Vagina (tissue), 2 donors: ENCODE measurements at regions not wholly inside any gene's neighbourhood (a gene's known extent, or its start where the extent isn't known, plus 50 kb on each side); places are given as distances from the start of the nearest gene placed in this dataset.

Experiments used
- DNase-seq, 2 donors: peaks; one replicate each; pipeline ENCODE4 v3.0.0-alpha.2; 2017; ENCODE audit errors: extremely low spot score in 2 of 2
- H3K27ac ChIP-seq: fragments of 200-600 bp; sonication (generic); one replicate; pipeline ENCODE4 v1.5.1; 2019
- H3K27me3 ChIP-seq: fragments of 200-600 bp; sonication (generic); one replicate; pipeline ENCODE4 v1.5.1; 2019
- H3K36me3 ChIP-seq, 2 donors: fragments of 200-600 bp; sonication (generic); one replicate each; pipeline ENCODE4 v1.5.1; 2017 to 2019
- H3K4me1 ChIP-seq: fragments of 200-600 bp; sonication (generic); one replicate; pipeline ENCODE4 v1.5.1; 2019
- H3K4me3 ChIP-seq, 2 donors: fragments of 200-600 bp; sonication (generic); 1 replicate in 1 of 2; 2 replicates in 1 of 2; pipeline ENCODE4 v1.5.1; 2016 to 2019
- H3K9me3 ChIP-seq: fragments of 200-600 bp; sonication (generic); one replicate; pipeline ENCODE4 v1.5.1; 2019
- CTCF ChIP-seq, 3 experiments: fragments of 450-650 bp in 2 of 3; fragments of 200-600 bp in 1 of 3; sonication (generic) in 1 of 3; IDR thresholded peaks; one replicate each; pipeline ENCODE4 v1.5.1; 2017 to 2019; ENCODE audit warnings: antibody characterized with exemption in 3 of 3, mild to moderate bottlenecking in 2 of 3, moderate library complexity in 2 of 3
- POLR2A ChIP-seq, 2 donors: fragments of 450-650 bp; IDR thresholded peaks; one replicate each; pipeline ENCODE4 v1.6.1; 2017; ENCODE audit warnings: antibody characterized with exemption in 2 of 2, mild to moderate bottlenecking in 2 of 2, moderate library complexity in 2 of 2
- POLR2AphosphoS5 ChIP-seq, 2 donors: sonication (generic); formaldehyde crosslinking; IDR thresholded peaks; one replicate each; pipeline ENCODE4 v1.9.0; 2017; ENCODE audit warnings: antibody characterized with exemption in 2 of 2, mild to moderate bottlenecking in 2 of 2, low read depth in 1 of 2; ENCODE audit not compliant: insufficient read depth in 1 of 2
- intact Hi-C: fragments of 100-400 bp; cut with DNase I; formaldehyde crosslinking; loops from one replicate; pipeline ENCODE4 v1.15.1; 2023

DNA sequence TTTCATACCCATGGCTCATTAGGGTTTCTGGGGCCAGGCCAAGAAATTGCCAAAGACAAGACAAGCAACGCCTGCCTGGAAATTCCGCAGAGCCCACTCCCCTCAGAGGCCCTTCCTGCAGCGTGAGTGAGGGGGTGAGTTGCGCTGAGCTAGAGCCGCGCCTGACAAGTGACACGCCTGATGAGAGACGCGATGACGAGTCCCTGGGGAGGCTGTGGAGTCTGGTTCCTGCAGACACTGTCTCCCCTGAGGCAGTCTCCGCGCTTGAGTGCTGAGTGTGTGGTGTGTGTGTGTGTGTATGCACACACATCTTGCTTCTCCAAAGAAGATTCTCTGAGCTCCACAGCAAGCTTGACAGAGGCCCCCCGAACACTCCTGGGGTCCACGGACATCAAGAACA, 269.8 kb downstream of the BCOR start:
- H3K4me3 ChIP-seq: no peak overlapping the region
- no peak for DNase-seq
- H3K27me3 ChIP-seq: no peaks in the 10 kb centered on the region
- no peak overlapping the region for H3K27ac ChIP-seq
- TF ChIP-seq POLR2AphosphoS5 (IDR thresholded peaks at IDR 0.05; ENCODE audit: insufficient read depth in 1 of 2, low read depth in 1 of 2): no peak
- no peak for TF ChIP-seq CTCF (IDR thresholded peaks at IDR 0.05)
- no peak for TF ChIP-seq POLR2A (IDR thresholded peaks at IDR 0.05)
- H3K36me3 ChIP-seq: no peaks in the 10 kb centered on the region
- no peaks in the 10 kb centered on the region for H3K4me1 ChIP-seq
- intact Hi-C loops: no loop called here
- H3K9me3 ChIP-seq: no peaks in the 10 kb centered on the region

GRCh38 chrX:39828971-39829370, 268.8 kb downstream of the BCOR start:
- Histone ChIP-seq H3K4me1 (no peaks in the 10 kb centered on the region), H3K27ac (no peak overlapping the region), H3K36me3 (no peaks in the 10 kb centered on the region), H3K4me3 (no peak overlapping the region), H3K9me3 (no peaks in the 10 kb centered on the region), H3K27me3 (no peaks in the 10 kb centered on the region)
- DNase-seq: no peak
- intact Hi-C loops: no loop called here
- no peak for TF ChIP-seq POLR2AphosphoS5 (IDR thresholded peaks at IDR 0.05; ENCODE audit: insufficient read depth in 1 of 2, low read depth in 1 of 2)
- TF ChIP-seq CTCF (IDR thresholded peaks at IDR 0.05): no peak
- TF ChIP-seq POLR2A (IDR thresholded peaks at IDR 0.05): no peak

- H3K9me3 ChIP-seq: no peaks in the 10 kb centered on the region
Observed at GRCh38 chrX:39829965-39830364, 267.8 kb downstream of the BCOR start.

GRCh38 chrX:39830414-39830813, 267.3 kb downstream of the BCOR start:
- no peak for TF ChIP-seq POLR2A (IDR thresholded peaks at IDR 0.05)
- no peak for TF ChIP-seq POLR2AphosphoS5 (IDR thresholded peaks at IDR 0.05; ENCODE audit: insufficient read depth in 1 of 2, low read depth in 1 of 2)
- TF ChIP-seq CTCF (IDR thresholded peaks at IDR 0.05): no peak
- intact Hi-C loops: no loop called here
- H3K27me3 ChIP-seq: no peaks in the 10 kb centered on the region
- H3K9me3 ChIP-seq: no peaks in the 10 kb centered on the region
- H3K4me3 ChIP-seq: no peak overlapping the region
- no peaks in the 10 kb centered on the region for H3K4me1 ChIP-seq
- DNase-seq: no peak
- no peak overlapping the region for H3K27ac ChIP-seq
- no peaks in the 10 kb centered on the region for H3K36me3 ChIP-seq

More at GRCh38 chrX:39829965-39830364, 267.8 kb downstream of the BCOR start:
- no peaks in the 10 kb centered on the region for H3K27me3 ChIP-seq
- TF ChIP-seq CTCF (IDR thresholded peaks at IDR 0.05) (no peak), POLR2AphosphoS5 (IDR thresholded peaks at IDR 0.05; ENCODE audit: insufficient read depth in 1 of 2, low read depth in 1 of 2) (no peak), POLR2A (IDR thresholded peaks at IDR 0.05) (no peak)
- H3K27ac ChIP-seq: no peak overlapping the region
- intact Hi-C loops: no loop called here
- no peaks in the 10 kb centered on the region for H3K4me1 ChIP-seq
- no peaks in the 10 kb centered on the region for H3K36me3 ChIP-seq
- H3K4me3 ChIP-seq: no peak overlapping the region
- no peak for DNase-seq

DNA sequence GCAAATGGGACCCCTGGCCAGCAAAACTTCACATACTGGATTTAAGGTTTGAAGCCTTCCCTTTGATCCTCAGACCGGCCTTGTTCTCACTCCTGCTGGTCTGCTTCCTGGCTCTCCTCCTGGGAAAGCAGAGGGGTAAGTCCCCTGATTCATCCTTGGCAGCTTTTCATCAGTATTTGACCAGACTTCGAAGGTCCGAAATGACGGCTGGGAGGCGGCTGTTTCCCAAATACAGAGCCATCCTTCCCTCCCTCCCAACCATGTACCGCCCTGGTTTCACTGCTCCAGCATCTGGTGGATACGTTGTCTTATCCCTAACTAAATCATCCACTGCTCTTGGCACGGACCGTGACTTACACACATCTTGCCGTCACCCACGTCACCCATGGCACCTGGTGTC, 265.5 kb downstream of the BCOR start:
- TF ChIP-seq POLR2A (IDR thresholded peaks at IDR 0.05): no peak
- no peak for TF ChIP-seq POLR2AphosphoS5 (IDR thresholded peaks at IDR 0.05; ENCODE audit: insufficient read depth in 1 of 2, low read depth in 1 of 2)
- TF ChIP-seq CTCF (IDR thresholded peaks at IDR 0.05): no peak
- no peak overlapping the region for H3K27ac ChIP-seq
- no peak overlapping the region for H3K4me3 ChIP-seq
- H3K4me1 ChIP-seq: no peaks in the 10 kb centered on the region
- H3K27me3 ChIP-seq: no peaks in the 10 kb centered on the region
- no peaks in the 10 kb centered on the region for H3K9me3 ChIP-seq
- no peak for DNase-seq
- H3K36me3 ChIP-seq: no peaks in the 10 kb centered on the region
- intact Hi-C loops: no loop called here
